ENCODE measurements at regions not wholly inside any gene's neighbourhood (a gene's known extent, or its start where the extent isn't known, plus 50 kb on each side); places are given as distances from the start of the nearest gene placed in this dataset.

- H3K9ac ChIP-seq (ENCODE audit: low read length) = no peak overlapping the region
- no peak for ATAC-seq
- H3K79me2 ChIP-seq (ENCODE audit: low read length) = no peaks in the 10 kb centered on the region
- no peaks in the 10 kb centered on the region for H3K9me2 ChIP-seq (replicated peaks; ENCODE audit: low read length)
- no peaks in the 10 kb centered on the region for H3F3A ChIP-seq (ENCODE audit: low read length, unreplicated experiment)
- no peak for DNase-seq
- no peaks in the 10 kb centered on the region for H4K20me1 ChIP-seq (ENCODE audit: low read length)
- H3K9me3 ChIP-seq (ENCODE audit: low read length) = no peaks in the 10 kb centered on the region
- no TSS peak for BruUV-seq (replicated peaks)
- H3K4me2 ChIP-seq (ENCODE audit: low read length) = no peak overlapping the region
- peaks cover 43% of the 10 kb centered on the region for H3K27me3 ChIP-seq (ENCODE audit: low read length)
- H3K36me3 ChIP-seq (ENCODE audit: low read depth, low read length) = no peaks in the 10 kb centered on the region
- no peak for TF ChIP-seq EZH2 (IDR thresholded peaks at IDR 0.05; ENCODE audit: low read length, unreplicated experiment)
- TF ChIP-seq EZH2phosphoT487 (IDR thresholded peaks at IDR 0.05; ENCODE audit: borderline replicate concordance, low read length) = no peak
- POLR2A ChIA-PET (ENCODE audit: unreplicated experiment) = no interaction called here
- CTCF ChIA-PET = no interaction called here
- no peak overlapping the region for H2AFZ ChIP-seq (ENCODE audit: low read length)
- H3K27ac ChIP-seq (ENCODE audit: low read length) = no peak overlapping the region
- no peaks in the 10 kb centered on the region for H3K4me1 ChIP-seq (ENCODE audit: insufficient read depth, low read length)
- intact Hi-C loops (cut with micrococcal nuclease) = no loop called here
- H3K4me3 ChIP-seq (ENCODE audit: low read length) = no peak overlapping the region
Observed at GRCh38 chr12:42010257-42010656, 134.4 kb downstream of the GXYLT1 start.

GRCh38 chr12:42008996-42009395 is 135.7 kb downstream of the GXYLT1 start:
- Histone ChIP-seq H3K4me3 (ENCODE audit: low read length) (no peak overlapping the region), H3K36me3 (ENCODE audit: low read depth, low read length) (no peaks in the 10 kb centered on the region), H3K9me2 (replicated peaks; ENCODE audit: low read length) (no peaks in the 10 kb centered on the region), H3K27ac (ENCODE audit: low read length) (no peak overlapping the region), H4K20me1 (ENCODE audit: low read length) (no peaks in the 10 kb centered on the region), H2AFZ (ENCODE audit: low read length) (no peak overlapping the region), H3F3A (ENCODE audit: low read length, unreplicated experiment) (no peaks in the 10 kb centered on the region), H3K9ac (ENCODE audit: low read length) (no peak overlapping the region), H3K9me3 (ENCODE audit: low read length) (no peaks in the 10 kb centered on the region), H3K4me1 (ENCODE audit: insufficient read depth, low read length) (no peaks in the 10 kb centered on the region), H3K79me2 (ENCODE audit: low read length) (no peaks in the 10 kb centered on the region), H3K27me3 (ENCODE audit: low read length) (peaks cover 47% of the 10 kb centered on the region), H3K4me2 (ENCODE audit: low read length) (no peak overlapping the region)
- intact Hi-C loops (cut with micrococcal nuclease) = no loop called here
- DNase-seq (no peak), ATAC-seq (no peak)
- no TSS peak for BruUV-seq (replicated peaks)
- ChIA-PET POLR2A (ENCODE audit: unreplicated experiment) (no interaction called here), CTCF (no interaction called here)
- TF ChIP-seq EZH2phosphoT487 (IDR thresholded peaks at IDR 0.05; ENCODE audit: borderline replicate concordance, low read length) = no peak
- no peak for TF ChIP-seq CTCF (conservative IDR thresholded peaks at IDR 0.05; ENCODE audit: low read depth, low read length)
- TF ChIP-seq EZH2 (IDR thresholded peaks at IDR 0.05; ENCODE audit: low read length, unreplicated experiment) = no peak

- POLR2A ChIA-PET (ENCODE audit: unreplicated experiment) = no interaction called here
- H3K27ac ChIP-seq (ENCODE audit: low read length) = no peak overlapping the region
- intact Hi-C loops (cut with micrococcal nuclease) = no loop called here
- peaks cover 32% of the 10 kb centered on the region for H3K27me3 ChIP-seq (ENCODE audit: low read length)
- H3K4me3 ChIP-seq (ENCODE audit: low read length) = no peak overlapping the region
- CTCF ChIA-PET = no interaction called here
- TF ChIP-seq CTCF (conservative IDR thresholded peaks at IDR 0.05; ENCODE audit: low read depth, low read length) (no peak), EZH2 (IDR thresholded peaks at IDR 0.05; ENCODE audit: low read length, unreplicated experiment) (no peak), EZH2phosphoT487 (IDR thresholded peaks at IDR 0.05; ENCODE audit: borderline replicate concordance, low read length) (no peak)
- H3K9ac ChIP-seq (ENCODE audit: low read length) = no peak overlapping the region
- H3K4me2 ChIP-seq (ENCODE audit: low read length) = no peak overlapping the region
- ATAC-seq (no peak), DNase-seq (no peak)
- no peaks in the 10 kb centered on the region for H3K4me1 ChIP-seq (ENCODE audit: insufficient read depth, low read length)
- no peaks in the 10 kb centered on the region for H4K20me1 ChIP-seq (ENCODE audit: low read length)
- H3K9me3 ChIP-seq (ENCODE audit: low read length) = no peaks in the 10 kb centered on the region
- BruUV-seq (replicated peaks) = no TSS peak
- H3K9me2 ChIP-seq (replicated peaks; ENCODE audit: low read length) = no peaks in the 10 kb centered on the region
- H3K36me3 ChIP-seq (ENCODE audit: low read depth, low read length) = no peaks in the 10 kb centered on the region
- H3K79me2 ChIP-seq (ENCODE audit: low read length) = no peaks in the 10 kb centered on the region
- no peak overlapping the region for H2AFZ ChIP-seq (ENCODE audit: low read length)
- H3F3A ChIP-seq (ENCODE audit: low read length, unreplicated experiment) = no peaks in the 10 kb centered on the region
Observed at GRCh38 chr12:42003031-42003430, 141.6 kb downstream of the GXYLT1 start.

Data from PC-3 (cell line).